Right lobe of liver (tissue), 6 donors: ENCODE measurements at regions not wholly inside any gene's neighbourhood (a gene's known extent, or its start where the extent isn't known, plus 50 kb on each side); places are given as distances from the start of the nearest gene placed in this dataset.
"Not testable (repeated sequence)": the region's sequence is repeated elsewhere in the genome, so short reads cannot be mapped to it uniquely, and the experiment has no call there.

Experiments
- ATAC-seq, 4 donors: fragments of 200-7000 bp; cut with Tn5 transposase; one replicate each; pipeline ENCODE4 v1.9.1; 2020; ENCODE audit warnings: mild to moderate bottlenecking in 4 of 4, moderate library complexity in 4 of 4
- DNase-seq, 3 donors: peaks; one replicate each; pipeline ENCODE4 v3.0.0-alpha.2; 2020
- H3K27ac ChIP-seq, 3 donors: fragments of 200-600 bp; one replicate each; pipeline ENCODE4 v1.8.0; 2022
- H3K27me3 ChIP-seq, 2 donors: fragments of 200-600 bp; one replicate each; pipeline ENCODE4 v1.8.0; 2022
- H3K36me3 ChIP-seq, 4 donors: fragments of 200-600 bp; sonication (generic) in 1 of 4; one replicate each; pipeline versions ENCODE4 v1.5.1 to v1.8.0; 2017 to 2022; ENCODE audit warnings: control low read depth in 1 of 4
- H3K4me1 ChIP-seq, 4 donors: fragments of 200-600 bp; sonication (generic) in 1 of 4; one replicate each; pipeline versions ENCODE4 v1.5.1 to v1.8.0; 2017 to 2022; ENCODE audit warnings: control low read depth in 1 of 4
- H3K4me3 ChIP-seq, 3 donors: fragments of 200-600 bp; one replicate each; pipeline ENCODE4 v1.8.0; 2022
- H3K9me3 ChIP-seq, 4 donors: fragments of 200-600 bp; sonication (generic) in 1 of 4; one replicate each; pipeline versions ENCODE4 v1.5.1 to v1.8.0; 2017 to 2022; ENCODE audit warnings: control low read depth in 1 of 4
- WGBS: methylation state at CpG from one replicate; pipeline ENCODE4 v1.1.6; 2018; ENCODE audit warnings: low coverage, low lambda C conversion rate; ENCODE audit not compliant: insufficient coverage; ENCODE audit errors: missing lambda C conversion rate; 5-methylcytosine and 5-hydroxymethylcytosine counted together
- intact Hi-C, 2 donors: fragments of 100-400 bp; cut with DNase I; formaldehyde crosslinking; loops; one replicate each; pipeline versions ENCODE4 v1.11.2 to v1.14.1; 2022
- donor health status: DM: no; HTN: yes; CAD: no.
- donor health status: DM: no; HTN: no; CAD: no.
- donor health status: DM: no; HTN: no; CAD: no.
- donor health status: DM: no; HTN: yes; CAD: no.
- donor health status: DM: no; HTN: yes; CAD: no.

DNA sequence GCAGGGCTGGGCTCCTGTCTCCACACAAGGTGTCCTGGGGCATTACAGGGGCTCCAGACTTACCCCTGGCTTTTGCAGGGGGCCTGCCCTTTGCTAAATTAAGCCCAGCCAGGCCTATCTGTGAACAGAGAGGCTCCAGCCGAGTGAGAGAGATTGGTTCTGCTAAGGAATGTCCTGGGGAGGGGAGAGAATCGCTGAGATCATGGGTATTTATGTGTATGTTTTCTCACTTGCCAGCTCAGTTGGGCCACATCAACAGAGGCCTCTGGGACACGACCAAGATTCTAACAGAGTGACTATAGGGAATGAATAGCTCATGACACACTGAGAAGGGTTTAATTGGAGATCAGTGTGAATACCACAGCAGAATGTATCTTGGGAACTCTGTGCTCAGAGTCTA is 109.8 kb upstream of the NBPF8 start:
- no CpG with 5 or more reads among the region's 3 CpGs for WGBS
- H3K9me3 ChIP-seq, H3K4me1 ChIP-seq, H3K36me3 ChIP-seq, H3K4me3 ChIP-seq, DNase-seq, H3K27ac ChIP-seq, H3K27me3 ChIP-seq, intact Hi-C loops: not testable (repeated sequence)
- peak in 2 of 4 donors; percentile 18 to 29 for ATAC-seq

DNA sequence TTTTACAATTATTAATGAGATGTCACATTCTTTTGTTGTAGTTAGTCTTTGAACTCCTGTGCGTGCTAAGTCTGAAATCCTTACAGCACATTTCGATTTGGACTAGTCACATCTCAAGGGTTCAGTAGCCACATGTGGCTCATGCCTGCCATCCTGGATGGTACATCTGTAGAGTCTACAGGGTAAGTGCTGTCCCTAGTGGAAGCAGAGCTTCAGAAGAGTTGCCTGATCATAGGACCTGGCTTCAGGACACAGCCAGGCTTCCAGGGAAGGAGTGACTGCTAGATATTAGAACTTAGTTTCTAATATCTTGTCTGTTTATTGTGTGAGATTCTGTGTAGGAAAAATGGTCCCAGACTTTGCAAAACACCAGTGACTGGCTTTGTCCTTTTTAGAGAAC is 110.5 kb upstream of the NBPF8 start:
- H3K27me3 ChIP-seq, H3K4me3 ChIP-seq, H3K36me3 ChIP-seq, intact Hi-C loops, DNase-seq, H3K9me3 ChIP-seq, H3K4me1 ChIP-seq, H3K27ac ChIP-seq: not testable (repeated sequence)
- ATAC-seq: peak in 3 of 4 donors; percentile 29 to 46 (median 41)
- WGBS: no CpG with 5 or more reads among the region's 2 CpGs

DNA sequence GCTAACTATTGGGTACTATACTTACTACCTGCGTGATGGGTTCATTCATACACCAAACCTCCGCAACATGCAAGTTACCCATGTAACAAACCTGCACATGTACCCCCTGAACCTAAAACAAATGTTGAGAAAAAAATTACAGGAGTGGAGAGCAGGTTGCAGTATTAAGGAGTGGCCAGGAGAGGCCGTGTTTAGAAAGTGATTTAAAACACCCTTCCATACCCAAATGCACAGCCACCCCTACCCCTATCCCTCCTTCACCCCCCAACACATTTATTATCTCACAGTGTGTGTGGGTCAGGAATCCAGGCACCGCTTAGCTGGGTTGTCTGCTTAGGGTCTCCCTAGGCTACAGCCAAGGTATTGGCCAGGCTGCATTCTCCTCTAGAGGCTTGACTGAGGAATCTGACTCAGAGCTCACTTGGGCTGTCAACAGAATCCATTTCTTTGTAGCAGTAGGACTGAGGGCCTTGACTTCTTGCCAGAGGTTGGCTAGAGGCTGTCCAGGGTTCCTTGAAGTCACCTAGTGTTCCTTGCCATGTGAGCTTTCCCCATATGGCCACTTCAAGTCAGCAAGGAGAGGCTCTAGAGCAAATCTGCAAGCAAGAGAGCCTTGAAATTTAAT is 115.3 kb upstream of the NBPF8 start:
- WGBS: 20% methylated on average over 1 of the region's 4 CpGs
- H3K36me3 ChIP-seq, H3K4me3 ChIP-seq, H3K27ac ChIP-seq, intact Hi-C loops, H3K4me1 ChIP-seq, H3K9me3 ChIP-seq, H3K27me3 ChIP-seq, DNase-seq: not testable (repeated sequence)
- peak; percentile 22 to 57 (median 52) for ATAC-seq

DNA sequence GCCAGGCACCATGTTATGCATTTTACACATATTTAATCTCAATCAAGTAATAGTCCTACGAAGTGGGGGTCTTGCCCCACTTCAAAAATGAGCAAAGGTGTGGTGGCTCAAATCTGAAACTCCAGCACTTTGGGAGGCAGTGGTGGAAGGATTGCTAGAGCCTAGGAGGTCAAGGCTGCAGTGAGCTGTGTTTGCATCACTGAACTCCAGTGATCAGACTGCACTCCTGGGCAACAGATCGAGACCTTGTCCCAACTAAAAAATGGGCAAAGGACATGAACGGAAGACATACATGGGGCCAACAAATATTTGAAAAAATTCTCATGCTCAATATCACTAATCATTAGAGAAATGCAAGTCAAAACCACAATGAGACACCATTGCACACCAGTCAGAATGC is 116.3 kb upstream of the NBPF8 start:
- H3K4me3 ChIP-seq, H3K4me1 ChIP-seq, H3K9me3 ChIP-seq, H3K27ac ChIP-seq, DNase-seq, H3K27me3 ChIP-seq, H3K36me3 ChIP-seq, intact Hi-C loops: not testable (repeated sequence)
- WGBS: no CpG with 5 or more reads among the region's 3 CpGs
- peak in 1 of 4 donors; percentile 50 for ATAC-seq

DNA sequence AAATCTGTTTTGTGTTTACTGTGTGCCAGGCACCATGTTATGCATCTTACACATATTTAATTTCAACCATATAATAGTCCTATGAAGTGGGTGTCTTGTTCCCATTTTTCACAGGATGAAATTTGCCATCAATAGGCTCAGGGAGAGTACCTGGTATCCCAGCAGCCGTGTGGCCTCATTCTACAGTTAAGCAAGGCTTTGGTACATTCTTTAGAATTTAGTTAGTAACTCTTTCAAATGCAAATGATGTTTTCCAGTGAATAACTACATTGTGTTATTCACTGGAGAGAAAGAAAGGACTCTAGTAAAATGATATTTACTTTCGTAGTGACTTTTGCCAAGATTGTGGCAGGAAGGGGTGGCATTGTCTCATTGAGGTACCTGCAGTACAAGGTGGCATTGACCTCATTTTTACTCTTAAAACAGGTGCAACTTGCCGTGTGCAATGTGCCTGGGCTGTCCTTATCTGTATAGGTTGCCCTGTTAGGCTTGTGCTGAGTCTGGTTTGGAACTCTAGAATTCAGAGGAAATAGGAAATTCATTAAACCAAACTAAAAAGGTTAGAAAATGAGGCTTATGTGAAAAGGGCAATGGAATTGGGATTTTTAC is 117.4 kb upstream of the NBPF8 start:
- DNase-seq, H3K27ac ChIP-seq, intact Hi-C loops, H3K9me3 ChIP-seq, H3K36me3 ChIP-seq, H3K27me3 ChIP-seq, H3K4me3 ChIP-seq, H3K4me1 ChIP-seq: not testable (repeated sequence)
- no CpG with 5 or more reads among the region's 3 CpGs for WGBS
- ATAC-seq: peak; percentile 30 to 73 (median 52)

DNA sequence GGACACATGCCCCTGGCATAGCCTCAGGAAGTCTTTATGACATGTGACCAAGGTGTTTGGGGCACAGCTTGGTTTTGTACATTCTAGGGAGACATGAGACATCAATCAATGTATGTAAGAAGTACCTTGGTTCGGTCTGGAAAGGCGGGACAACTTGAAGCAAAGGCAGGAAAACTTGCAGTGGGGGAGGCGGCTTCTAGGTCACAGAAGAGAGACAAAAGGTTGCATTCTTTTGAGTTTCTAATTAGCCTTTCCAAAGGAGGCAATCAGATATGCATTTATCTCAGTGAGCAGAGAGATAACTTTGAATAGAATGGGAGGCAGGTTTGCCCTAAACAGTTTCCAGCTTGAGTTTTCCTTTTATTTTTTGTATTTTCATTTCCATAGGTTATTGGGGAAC is 113.8 kb upstream of the SEC22B start:
- intact Hi-C loops, H3K4me3 ChIP-seq, H3K9me3 ChIP-seq, ATAC-seq, H3K27me3 ChIP-seq, H3K4me1 ChIP-seq, H3K36me3 ChIP-seq, H3K27ac ChIP-seq, DNase-seq: not testable (repeated sequence)
- no CpG with 5 or more reads among the region's 3 CpGs for WGBS

DNA sequence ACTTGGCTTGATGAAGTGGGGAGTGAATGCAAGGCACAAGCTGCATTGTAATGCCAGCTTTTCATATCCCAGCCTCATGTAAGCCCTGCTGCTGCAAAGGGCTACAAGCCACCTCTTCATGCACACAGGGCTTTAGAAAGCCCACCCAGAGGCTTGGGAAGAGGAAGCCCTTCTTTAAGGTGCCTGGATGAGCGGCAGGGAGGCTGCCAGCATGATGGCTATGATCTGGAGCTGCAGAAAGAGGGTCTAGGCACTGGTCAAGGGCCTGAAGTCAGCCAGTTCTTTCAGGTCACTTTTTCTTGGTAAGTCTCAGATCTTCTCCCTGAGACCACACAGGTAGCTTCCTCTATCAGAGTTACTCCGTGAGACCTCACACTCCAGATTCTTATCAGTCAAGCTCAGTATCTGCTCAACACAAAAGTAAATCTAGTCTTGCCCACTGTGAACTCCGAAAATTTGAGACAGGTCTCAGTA is 113.3 kb upstream of the SEC22B start:
- DNase-seq, intact Hi-C loops, H3K9me3 ChIP-seq, ATAC-seq, H3K36me3 ChIP-seq, H3K27ac ChIP-seq, H3K4me3 ChIP-seq, H3K27me3 ChIP-seq, H3K4me1 ChIP-seq: not testable (repeated sequence)
- no CpG with 5 or more reads among the region's 3 CpGs for WGBS

DNA sequence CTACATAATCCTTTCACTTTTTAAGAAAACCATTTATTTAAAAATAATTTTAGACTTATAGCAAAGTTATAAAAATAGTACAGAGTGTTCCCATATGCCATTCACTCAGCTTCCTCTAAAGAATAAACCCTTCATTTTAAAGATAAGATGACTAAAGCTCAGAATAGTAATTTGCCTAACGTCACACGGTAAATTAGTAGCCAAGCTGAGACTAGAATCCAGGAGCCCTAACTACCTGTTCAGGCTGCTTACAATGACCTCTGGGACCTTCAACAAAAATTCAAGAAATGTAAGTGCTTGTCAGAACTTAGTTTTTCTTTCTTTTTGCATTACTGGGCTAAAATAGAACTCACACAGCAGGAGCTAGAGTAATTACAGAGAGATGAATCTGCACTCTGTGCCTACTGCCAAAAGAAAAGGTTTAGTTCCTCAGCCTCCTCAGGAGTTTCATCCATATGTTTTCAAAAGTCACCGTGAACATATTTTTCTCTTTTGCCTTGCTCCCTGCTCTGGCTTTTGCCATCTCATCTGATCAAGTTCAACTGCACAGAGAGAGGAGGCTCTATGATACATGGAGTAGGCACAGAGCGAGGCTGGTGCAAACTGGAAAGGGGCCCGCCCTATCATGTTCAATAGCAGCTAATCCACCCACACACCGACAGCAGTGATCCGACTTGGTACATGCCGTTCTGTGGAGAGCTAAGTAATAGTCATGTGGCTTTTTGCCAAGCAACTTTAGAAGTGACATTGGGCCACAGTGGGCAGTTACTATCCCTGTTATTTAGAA is 112.7 kb upstream of the SEC22B start:
- H3K4me3 ChIP-seq, DNase-seq, H3K27me3 ChIP-seq, H3K36me3 ChIP-seq, H3K4me1 ChIP-seq, H3K9me3 ChIP-seq, intact Hi-C loops, H3K27ac ChIP-seq: not testable (repeated sequence)
- peak; percentile 86 to 99 (median 96) for ATAC-seq
- no CpG with 5 or more reads among the region's 8 CpGs for WGBS

DNA sequence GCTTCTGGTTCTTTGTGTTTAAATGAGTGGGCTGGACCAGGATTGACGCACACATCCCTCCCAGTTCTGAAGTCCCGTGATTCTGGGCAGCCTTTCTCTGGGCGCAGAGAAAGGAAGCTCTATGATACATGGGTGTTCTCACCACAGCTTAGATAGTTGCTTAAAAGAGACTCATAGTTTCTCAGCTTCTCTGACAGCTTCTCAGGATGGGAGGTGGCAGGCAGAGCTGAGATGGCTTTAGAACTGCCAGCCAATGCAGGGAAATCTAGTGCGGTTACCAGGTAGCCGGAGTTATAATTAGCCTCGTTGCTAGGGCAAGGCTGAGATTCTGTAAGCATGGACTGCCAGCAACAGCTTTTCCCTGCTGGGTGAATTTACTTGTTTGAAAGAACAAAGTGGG is 111.8 kb upstream of the SEC22B start:
- DNase-seq, H3K27me3 ChIP-seq, H3K4me1 ChIP-seq, H3K4me3 ChIP-seq, intact Hi-C loops, H3K27ac ChIP-seq, H3K9me3 ChIP-seq, H3K36me3 ChIP-seq: not testable (repeated sequence)
- no CpG with 5 or more reads among the region's 6 CpGs for WGBS
- peak; percentile 19 to 49 (median 36) for ATAC-seq

DNA sequence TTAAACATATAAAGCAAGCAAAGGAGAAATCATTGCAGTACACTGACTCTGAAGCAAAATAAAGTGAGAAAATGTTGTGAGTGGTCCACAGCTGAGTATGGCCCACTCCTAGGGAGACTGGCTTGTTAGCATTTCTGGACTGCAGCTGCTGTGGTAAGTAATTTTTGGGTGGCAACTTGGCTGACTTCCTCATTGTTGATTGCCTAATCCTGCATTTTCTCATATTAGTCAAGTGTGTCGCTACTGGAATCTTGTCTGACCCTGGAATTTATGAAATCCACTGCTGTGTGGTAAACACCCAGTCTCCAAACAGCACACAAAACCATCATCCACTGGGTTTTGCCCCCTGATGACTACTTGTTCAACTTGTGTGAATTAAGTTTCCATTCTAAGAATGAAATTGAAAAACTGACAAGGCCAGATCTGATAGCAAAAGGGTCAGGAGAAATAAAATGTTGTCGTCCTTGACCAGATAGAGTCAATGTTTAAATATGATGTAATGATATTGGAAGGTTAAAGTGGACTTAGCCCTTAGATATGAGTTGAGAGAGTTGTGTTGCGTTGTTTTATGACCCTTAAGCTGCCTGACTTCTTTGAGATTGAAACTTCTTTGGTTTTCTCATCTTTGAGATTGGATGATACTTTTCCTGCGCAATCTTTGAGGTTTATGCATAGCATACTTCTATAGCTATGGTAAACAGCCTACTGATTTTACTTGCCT is 106.6 kb upstream of the SEC22B start:
- H3K36me3 ChIP-seq, H3K4me3 ChIP-seq, H3K4me1 ChIP-seq, H3K9me3 ChIP-seq, H3K27me3 ChIP-seq, H3K27ac ChIP-seq, intact Hi-C loops, DNase-seq: not testable (repeated sequence)
- WGBS: no CpG with 5 or more reads among the region's 4 CpGs
- peak; percentile 71 to 85 (median 82) for ATAC-seq

DNA sequence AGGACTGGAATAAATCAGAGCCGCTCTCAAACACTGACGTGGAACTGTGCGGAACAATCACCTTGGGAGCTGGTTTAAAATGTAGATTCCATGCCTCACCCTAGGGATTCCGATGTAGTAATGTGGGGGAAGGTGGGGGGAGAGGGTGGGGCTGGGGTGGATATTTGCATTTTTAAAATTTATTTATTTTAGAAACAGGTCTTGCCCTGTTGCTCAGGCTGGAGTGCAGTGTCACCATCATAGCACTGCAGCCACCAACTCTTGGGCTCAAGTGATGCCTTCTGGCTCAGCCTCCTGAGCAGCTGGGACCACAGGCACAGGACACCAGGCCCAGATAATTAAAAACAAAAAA is 101.9 kb upstream of the SEC22B start:
- H3K9me3 ChIP-seq, H3K36me3 ChIP-seq, intact Hi-C loops, H3K4me1 ChIP-seq, H3K4me3 ChIP-seq, H3K27me3 ChIP-seq, H3K27ac ChIP-seq, DNase-seq: not testable (repeated sequence)
- no CpG with 5 or more reads among the region's 4 CpGs for WGBS
- peak in 1 of 4 donors; percentile 11 for ATAC-seq
